GM06990 (cell line): ENCODE measurements at regions not wholly inside any gene's neighbourhood (a gene's known extent, or its start where the extent isn't known, plus 50 kb on each side); places are given as distances from the start of the nearest gene placed in this dataset.

Experiments
- DNase-seq: peaks from one replicate; pipeline ENCODE4 v3.0.0-alpha.2; 2011; ENCODE audit not compliant: insufficient read length; ENCODE audit errors: extremely low read depth
- H3K27me3 ChIP-seq: replicated peaks from 2 replicates; pipeline ENCODE4 v1.6.0; 2011; ENCODE audit warnings: low read length; ENCODE audit not compliant: control insufficient read depth, insufficient read depth
- H3K36me3 ChIP-seq: 2 replicates; pipeline ENCODE4 v1.5.1; 2011; ENCODE audit warnings: low read length; ENCODE audit not compliant: control insufficient read depth, insufficient read depth
- H3K4me3 ChIP-seq: replicated peaks from 2 replicates; pipeline ENCODE4 v1.5.1; 2011; ENCODE audit warnings: low read depth, mild to moderate bottlenecking, control low read depth, low read length
- CTCF ChIP-seq: IDR thresholded peaks from 2 replicates; pipeline ENCODE4 v1.5.1; 2011; ENCODE audit warnings: low read length, control low read depth, mild to moderate bottlenecking, inconsistent platforms; ENCODE audit not compliant: insufficient read depth, poor library complexity, severe bottlenecking

- no peak for DNase-seq
- Histone ChIP-seq H3K27me3 (no peaks in the 10 kb centered on the region), H3K36me3 (no peaks in the 10 kb centered on the region), H3K4me3 (no peak overlapping the region)
- no peak for TF ChIP-seq CTCF
Observed at GRCh38 chrX:46366381-46367207, 178.6 kb downstream of the ZNF674 start.

GRCh38 chrX:46354481-46354880 is 190.7 kb downstream of the ZNF674 start:
- no peak for DNase-seq
- no peak for TF ChIP-seq CTCF
- Histone ChIP-seq H3K36me3 (no peaks in the 10 kb centered on the region), H3K4me3 (no peak overlapping the region), H3K27me3 (no peaks in the 10 kb centered on the region)

GRCh38 chrX:46341767-46342322 is 203.4 kb downstream of the ZNF674 start:
- H3K4me3 ChIP-seq, result no peak overlapping the region
- no peak for DNase-seq
- TF ChIP-seq CTCF, result no peak
- no peaks in the 10 kb centered on the region for H3K36me3 ChIP-seq
- H3K27me3 ChIP-seq, result no peaks in the 10 kb centered on the region

- no peak for DNase-seq
- no peaks in the 10 kb centered on the region for H3K36me3 ChIP-seq
- no peaks in the 10 kb centered on the region for H3K27me3 ChIP-seq
- TF ChIP-seq CTCF, result no peak
- no peak overlapping the region for H3K4me3 ChIP-seq
Observed at GRCh38 chrX:46340696-46341095, 204.5 kb downstream of the ZNF674 start.

GRCh38 chrX:46333550-46333949 is 211.7 kb downstream of the ZNF674 start:
- no peak for TF ChIP-seq CTCF
- Histone ChIP-seq H3K27me3 (no peaks in the 10 kb centered on the region), H3K4me3 (no peak overlapping the region), H3K36me3 (no peaks in the 10 kb centered on the region)
- DNase-seq, result no peak
